ENCODE measurements at regions not wholly inside any gene's neighbourhood (a gene's known extent, or its start where the extent isn't known, plus 50 kb on each side); places are given as distances from the start of the nearest gene placed in this dataset.
"Not testable (repeated sequence)": the region's sequence is repeated elsewhere in the genome, so short reads cannot be mapped to it uniquely, and the experiment has no call there.

DNA sequence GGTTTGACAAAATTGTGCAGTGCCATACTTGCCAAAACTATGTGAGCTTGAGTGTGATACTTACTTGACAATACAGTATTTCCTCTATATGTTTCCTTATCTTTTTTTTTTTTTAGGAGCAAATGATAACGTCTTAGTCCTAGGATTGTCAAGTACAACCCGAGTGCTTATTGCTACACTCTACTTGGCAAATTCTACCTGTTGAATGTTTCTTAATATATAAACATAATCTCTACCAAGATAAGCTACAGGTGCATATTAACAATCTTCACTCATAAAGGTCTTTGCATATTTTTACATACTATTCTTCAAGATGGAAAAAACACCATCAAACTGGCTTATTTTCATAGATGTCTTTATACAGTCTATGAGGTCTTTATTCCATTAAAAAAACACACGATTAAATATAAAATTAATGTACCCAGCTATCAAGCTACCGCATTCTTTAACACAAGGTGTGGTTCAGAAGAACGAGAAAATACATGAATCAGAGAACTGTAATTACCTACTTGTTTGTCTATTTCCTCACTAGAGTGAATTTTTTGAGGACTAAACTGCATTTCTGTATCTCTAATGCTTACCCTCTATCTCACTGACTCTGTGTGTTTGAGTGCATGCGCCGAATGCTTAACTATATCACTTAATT, 76.1 kb upstream of the PDSS1 start:
- no peak for DNase-seq (ENCODE audit: low spot score)

DNA sequence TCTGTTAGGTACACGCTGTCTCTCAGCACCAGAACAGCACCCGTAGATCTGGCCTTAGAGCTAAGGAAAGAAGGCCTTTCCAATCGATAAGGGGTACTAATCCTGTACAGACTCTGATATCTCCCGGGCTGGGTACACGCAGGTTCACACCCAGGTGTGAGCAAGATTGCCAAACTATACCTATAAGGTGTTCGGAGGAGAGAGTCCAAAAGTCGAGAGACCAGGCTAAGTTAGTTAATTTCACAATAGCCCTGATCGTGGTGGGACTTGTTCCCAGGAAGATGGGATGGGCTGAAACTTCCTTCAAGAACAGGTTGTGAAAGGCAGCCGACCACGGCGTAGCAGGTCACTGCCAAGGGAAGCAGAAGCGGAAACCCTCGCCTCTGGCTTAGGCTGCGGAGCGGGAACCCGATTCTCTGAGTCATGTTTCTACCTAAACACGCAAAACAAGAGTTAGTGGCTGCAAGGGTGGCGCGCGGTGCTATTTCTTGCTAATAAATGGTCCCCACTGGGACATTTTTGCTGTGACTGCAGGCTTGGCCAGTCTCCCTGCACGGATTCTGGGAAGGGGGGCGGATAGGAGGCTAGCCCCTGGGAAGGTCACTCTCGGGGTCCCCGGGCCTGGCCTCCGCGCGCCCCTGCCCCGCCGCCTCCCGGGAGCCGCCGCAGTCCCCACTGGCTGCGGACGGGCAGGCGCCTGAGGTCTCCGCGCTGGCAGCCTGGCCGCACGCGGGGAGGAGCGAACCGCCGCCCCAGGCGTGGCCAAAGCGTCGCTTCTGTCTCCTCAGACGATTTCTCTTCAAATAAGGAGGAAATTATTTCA, 75.4 kb upstream of the PDSS1 start:
- no peak for DNase-seq (ENCODE audit: low spot score)

DNA sequence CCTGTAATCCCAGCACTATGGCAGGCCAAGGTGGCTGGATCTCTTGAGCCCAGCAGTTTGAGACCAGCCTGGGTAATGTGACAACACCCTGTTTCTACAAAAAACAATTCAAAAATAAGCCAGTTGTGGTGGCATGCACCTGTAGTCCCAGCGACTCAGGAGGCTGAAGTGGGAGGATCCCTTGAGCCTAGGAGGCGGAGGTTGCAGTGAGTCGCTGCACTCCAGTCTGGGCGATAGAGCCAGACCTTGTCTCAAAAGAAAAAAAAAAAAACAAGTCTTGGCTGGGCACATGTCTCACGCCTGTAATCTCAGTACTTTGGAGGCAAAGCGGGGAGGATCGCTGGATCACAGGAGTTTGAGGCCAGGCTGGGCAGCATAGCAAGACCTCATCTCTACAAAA, 74.6 kb upstream of the PDSS1 start:
- DNase-seq (ENCODE audit: low spot score): no peak

DNA sequence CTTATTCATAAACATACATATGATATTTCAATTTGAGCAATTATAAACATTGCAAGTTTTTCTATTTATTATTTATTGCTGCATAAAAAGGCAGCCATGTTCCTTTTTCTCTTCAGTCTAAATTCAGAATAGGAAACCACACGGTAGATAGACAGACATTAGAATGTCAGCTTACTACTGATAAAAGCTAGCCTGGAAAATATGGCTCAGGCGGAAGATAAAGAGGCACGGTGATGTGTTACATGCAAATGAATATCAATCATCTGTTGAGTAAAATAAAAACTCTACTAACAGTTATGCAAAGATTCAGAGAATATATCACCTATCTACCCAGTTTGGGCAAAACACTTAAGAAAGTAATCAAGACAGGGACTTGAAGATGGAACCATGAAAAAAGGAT, 73.5 kb upstream of the PDSS1 start:
- no peak for DNase-seq (ENCODE audit: low spot score)

DNA sequence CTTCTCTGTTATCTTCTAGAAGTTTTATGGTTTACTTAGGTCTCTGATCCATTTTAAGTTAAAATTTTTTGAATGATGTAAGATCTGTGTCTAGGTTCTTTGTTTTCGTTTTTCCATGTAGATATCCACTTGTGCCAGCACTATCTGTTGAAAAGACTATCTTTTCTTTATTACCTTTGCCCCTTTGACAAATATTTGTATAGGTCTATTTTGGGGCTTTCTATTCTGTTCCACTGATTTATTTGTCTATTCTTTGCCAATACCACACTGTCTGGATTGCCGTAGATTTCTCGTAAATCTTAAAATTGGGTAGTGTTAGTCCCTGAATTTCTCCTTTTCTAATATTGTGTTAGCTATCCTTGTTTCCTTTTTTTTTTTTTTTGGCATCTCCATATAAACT, 71.4 kb upstream of the PDSS1 start:
- no peak for DNase-seq (ENCODE audit: low spot score)

DNA sequence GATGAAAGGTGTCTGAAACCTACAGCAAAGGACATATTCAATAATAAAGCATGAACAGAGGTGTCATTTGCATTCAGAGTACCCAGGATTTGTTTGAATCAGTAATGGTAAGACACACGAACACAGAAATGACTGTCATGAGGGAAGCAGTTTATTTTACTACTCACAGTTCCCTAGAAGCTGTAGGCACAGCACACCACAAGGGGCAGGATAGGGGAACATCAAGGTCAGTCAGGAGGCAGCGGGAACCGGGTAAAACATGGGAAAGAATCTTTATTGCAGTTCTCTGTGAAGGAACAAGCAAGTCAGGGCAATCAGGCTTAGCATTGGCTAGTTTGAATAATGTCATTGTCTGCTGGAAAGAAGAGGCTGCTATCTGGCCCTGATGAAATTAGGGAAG, 70.2 kb upstream of the PDSS1 start:
- DNase-seq (ENCODE audit: low spot score): peak; percentile 44

DNA sequence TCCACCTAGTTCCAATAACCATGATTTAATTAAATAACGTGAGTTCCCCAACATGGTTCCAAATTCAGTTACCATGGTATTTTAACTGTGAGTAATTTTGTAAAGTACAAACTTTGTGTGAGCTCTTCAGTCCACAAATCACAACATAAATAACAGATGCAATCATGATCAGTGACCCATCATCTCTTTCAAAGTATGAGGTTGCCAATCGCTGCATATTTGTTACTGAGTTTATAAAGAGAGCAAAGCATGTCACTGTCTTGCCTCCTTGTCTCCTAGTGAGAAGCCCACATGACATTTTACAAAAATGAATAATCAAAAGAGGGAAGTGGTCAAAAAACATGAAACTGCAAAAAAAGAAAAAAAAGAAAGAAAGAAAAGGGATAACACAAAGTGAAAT, 69.1 kb upstream of the PDSS1 start:
- no peak for DNase-seq (ENCODE audit: low spot score)

DNA sequence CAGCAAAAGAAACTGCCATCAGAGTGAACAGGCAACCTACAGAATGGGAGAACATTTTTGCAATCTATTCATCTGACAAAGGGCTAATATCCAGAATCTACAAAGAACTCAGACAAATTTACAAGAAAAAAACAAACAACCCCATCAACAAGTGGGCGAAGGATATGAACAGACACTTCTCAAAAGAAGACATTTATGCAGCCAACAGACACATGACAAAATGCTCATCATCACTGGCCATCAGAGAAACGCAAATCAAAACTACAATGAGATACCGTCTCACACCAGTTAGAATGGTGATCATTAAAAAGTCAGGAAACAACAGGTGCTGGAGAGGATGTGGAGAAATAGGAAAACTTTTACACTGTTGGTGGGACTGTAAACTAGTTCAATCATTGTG, 65.3 kb upstream of the PDSS1 start:
- not testable (repeated sequence) for DNase-seq (ENCODE audit: low spot score)

DNA sequence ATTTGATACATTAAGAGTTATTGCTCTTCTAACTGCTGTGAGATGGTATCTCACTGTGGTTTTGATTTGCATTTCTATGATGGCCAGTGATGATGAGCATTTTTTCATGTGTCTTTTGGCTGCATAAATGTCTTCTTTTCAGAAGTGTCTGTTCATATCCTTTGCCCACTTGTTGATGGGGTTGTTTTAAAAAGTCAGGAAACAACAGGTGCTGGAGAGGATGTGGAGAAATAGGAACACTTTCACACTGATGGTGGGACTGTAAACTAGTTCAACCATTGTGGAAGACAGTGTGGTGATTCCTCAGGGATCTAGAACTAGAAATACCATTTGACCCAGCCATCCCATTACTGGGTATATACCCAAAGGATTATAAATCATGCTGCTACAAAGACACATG, 63.4 kb upstream of the PDSS1 start:
- DNase-seq (ENCODE audit: low spot score): not testable (repeated sequence)

DNA sequence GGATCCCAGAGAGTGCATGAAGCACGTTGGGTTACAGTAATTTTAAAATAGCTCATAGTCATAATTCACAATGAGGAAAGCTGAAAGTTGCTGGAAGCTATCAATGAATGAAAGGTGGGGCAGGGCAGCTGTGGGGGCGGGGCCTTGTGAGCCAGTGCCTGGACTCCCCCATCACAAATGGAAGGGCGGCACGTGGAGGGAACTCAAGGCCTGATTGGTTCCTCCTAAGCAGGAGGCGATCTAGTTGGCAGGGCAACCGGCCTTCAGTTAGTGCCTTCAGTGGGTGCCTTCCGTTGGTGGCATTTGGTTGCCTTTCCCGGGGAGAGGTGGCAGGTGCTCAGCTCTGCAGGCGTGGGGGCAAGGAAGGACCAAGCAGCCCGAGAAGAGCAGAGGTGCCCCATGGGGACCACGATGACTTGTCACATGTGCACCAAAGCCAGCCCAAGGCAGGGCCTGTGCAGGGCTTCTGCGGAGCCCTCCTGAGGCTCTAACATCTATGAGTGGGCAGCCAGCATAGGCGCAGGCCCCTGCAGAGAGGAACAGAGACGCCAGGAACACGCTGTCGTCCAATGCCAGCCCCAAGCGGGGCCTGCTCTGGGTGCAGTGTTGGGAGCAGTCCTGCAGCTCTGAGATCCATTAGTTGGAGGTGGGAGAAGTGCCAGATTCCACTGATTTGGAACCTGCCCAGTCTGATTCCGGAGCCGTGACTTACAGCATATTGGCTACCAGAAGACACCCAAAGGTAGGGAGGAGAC, 59.8 kb upstream of the PDSS1 start:
- no peak for DNase-seq (ENCODE audit: low spot score)

DNA sequence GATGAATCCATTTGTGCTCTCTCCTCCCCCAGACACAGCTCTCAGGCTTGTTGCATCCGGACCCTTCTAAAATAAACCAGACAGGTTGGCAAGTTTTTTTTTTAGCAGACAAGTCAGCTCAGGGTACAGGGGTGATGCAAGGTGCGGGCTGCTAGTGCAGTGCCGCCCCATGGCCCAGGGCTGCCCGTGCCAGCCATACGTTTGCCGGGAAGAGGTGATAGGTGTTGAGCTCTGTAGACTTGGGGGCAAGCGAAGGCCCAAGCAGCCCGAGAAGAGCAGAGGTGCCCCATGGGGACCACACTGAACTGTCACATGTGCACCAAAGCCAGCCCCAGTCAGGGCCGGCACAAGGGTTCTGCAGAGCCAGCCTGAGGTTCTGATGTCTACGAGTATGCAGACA, 57.1 kb upstream of the PDSS1 start:
- DNase-seq (ENCODE audit: low spot score): no peak

DNA sequence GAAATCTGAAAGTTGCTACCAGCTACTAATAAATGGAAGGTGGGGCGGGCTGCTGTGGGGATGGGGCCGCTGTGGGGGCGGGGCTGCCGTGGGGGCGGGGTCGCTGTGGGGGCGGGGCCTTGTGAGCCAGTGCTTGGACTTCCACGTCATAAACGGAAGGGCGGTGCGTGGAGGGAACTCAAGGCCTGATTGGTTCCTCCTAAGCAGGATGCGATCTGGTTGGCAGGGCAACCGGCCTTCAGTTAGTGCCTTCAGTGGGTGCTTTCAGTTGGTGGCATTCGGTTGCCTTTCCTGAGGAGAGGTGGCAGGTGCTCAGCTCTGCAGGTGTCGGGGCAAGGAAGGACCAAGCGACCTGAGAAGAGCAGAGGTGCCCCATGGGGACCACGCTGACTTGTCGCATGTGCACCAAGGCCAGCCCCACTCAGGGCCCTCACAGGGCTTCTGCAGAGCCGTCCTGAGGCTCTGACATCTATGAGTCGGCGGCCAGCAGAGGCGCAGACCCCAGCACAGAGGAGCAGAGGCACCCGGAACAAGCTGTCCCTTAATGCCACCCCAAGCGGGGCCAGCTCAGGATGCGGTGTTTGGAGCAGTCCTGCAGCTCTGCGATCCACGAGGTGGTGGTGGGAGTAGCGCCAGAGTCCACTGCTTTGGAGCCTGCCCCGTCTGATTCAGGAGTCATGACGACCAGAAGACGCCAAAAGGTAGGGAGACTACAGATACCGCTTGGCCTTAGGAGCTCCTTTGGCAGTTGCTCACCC, 54.4 kb upstream of the PDSS1 start:
- DNase-seq (ENCODE audit: low spot score): no peak

DNA sequence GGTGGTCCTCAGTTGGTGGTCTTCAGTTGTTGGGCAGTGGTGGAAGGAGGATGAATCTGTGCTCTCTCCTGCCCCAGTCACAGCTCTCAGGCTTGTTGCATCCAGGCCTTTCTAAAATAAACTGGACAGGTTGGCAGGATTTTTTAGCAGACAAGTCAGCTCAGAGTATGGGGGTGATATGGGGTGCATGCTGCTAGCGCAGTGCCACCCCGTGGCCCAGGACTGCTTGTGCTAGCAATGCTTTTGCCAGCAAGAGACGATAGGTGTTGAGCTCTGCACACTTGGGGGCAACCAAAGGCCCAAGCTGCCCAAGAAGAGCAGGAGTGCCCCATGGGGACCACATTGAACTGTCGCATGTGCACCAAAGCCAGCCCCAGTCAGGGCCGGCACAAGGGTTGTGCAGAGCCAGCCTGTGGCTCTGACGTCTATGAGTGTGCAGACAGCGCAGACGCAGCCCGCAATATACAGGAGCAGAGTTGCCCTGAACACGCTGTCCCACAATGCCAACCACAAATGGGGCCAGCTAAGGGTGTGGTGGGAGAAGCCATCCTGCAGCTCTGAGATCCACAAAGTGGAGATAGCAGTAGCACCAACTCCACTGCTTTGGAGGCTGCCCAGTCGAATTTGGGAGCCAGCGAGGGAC, 49.8 kb upstream of the PDSS1 start:
- DNase-seq (ENCODE audit: low spot score): no peak
